Astrocyte (in vitro differentiated cells and primary cell): ENCODE measurements at regions not wholly inside any gene's neighbourhood (a gene's known extent, or its start where the extent isn't known, plus 50 kb on each side); places are given as distances from the start of the nearest gene placed in this dataset.
A peak's percentile ranks its signal among the peaks of the same experiment; 100 is the strongest.

Source experiments
- DNase-seq: peaks from one replicate; pipeline ENCODE4 v3.0.0-alpha.2; 2010; ENCODE audit warnings: low read depth
- FAIRE-seq: peaks from 2 replicates; lab custom pipeline; 2011; peaks lifted over from hg19 to GRCh38; lab: Jason Lieb, UNC
- H2AFZ ChIP-seq: 2 replicates; pipeline ENCODE4 v1.6.0; 2012; ENCODE audit warnings: low read depth, low read length, inconsistent platforms
- H3K27ac ChIP-seq: 2 replicates; pipeline ENCODE4 v1.5.1; 2011; ENCODE audit warnings: low read depth, low read length, inconsistent platforms
- H3K27me3 ChIP-seq: 2 replicates; pipeline ENCODE4 v1.6.0; 2011; ENCODE audit warnings: low read length, inconsistent platforms; ENCODE audit not compliant: insufficient read depth
- H3K36me3 ChIP-seq: 2 replicates; pipeline ENCODE4 v1.5.1; 2011; ENCODE audit warnings: low read length, inconsistent platforms; ENCODE audit not compliant: insufficient read depth
- H3K4me1 ChIP-seq: 2 replicates; pipeline ENCODE4 v1.5.1; 2011; ENCODE audit warnings: low read length, inconsistent platforms; ENCODE audit not compliant: insufficient read depth
- H3K4me2 ChIP-seq: 2 replicates; pipeline ENCODE4 v1.6.0; 2012; ENCODE audit warnings: low read length, inconsistent platforms
- H3K4me3 ChIP-seq: 2 replicates; pipeline ENCODE4 v1.5.1; 2011; ENCODE audit warnings: low read depth, mild to moderate bottlenecking, low read length, inconsistent platforms; ENCODE audit not compliant: insufficient read depth
- H3K79me2 ChIP-seq: 2 replicates; pipeline ENCODE4 v1.6.0; 2012; ENCODE audit warnings: mild to moderate bottlenecking, low read length, inconsistent platforms; ENCODE audit not compliant: insufficient read depth
- H3K9ac ChIP-seq: 2 replicates; pipeline ENCODE4 v1.6.0; 2012; ENCODE audit warnings: mild to moderate bottlenecking, low read length, inconsistent platforms
- H3K9me3 ChIP-seq: 2 replicates; pipeline ENCODE4 v1.5.1; 2012; ENCODE audit warnings: low read depth, mild to moderate bottlenecking, low read length, inconsistent platforms; ENCODE audit not compliant: insufficient read depth
- H4K20me1 ChIP-seq: 2 replicates; pipeline ENCODE4 v1.6.0; 2012; ENCODE audit warnings: low read length, inconsistent platforms; ENCODE audit not compliant: insufficient read depth
- H3K27ac Mint-ChIP-seq: one replicate; pipeline ENCODE4 v1.8.0; 2021; ENCODE audit warnings: mild to moderate bottlenecking, mixed read lengths; ENCODE audit not compliant: unreplicated experiment
- H3K27me3 Mint-ChIP-seq: one replicate; pipeline ENCODE4 v1.8.0; 2021; ENCODE audit warnings: low read depth, mixed read lengths; ENCODE audit not compliant: unreplicated experiment
- H3K36me3 Mint-ChIP-seq: one replicate; pipeline ENCODE4 v1.8.0; 2021; ENCODE audit warnings: low read depth, mixed read lengths; ENCODE audit not compliant: unreplicated experiment
- H3K4me1 Mint-ChIP-seq: one replicate; pipeline ENCODE4 v1.8.0; 2021; ENCODE audit warnings: low read depth, mixed read lengths; ENCODE audit not compliant: unreplicated experiment
- H3K4me3 Mint-ChIP-seq: one replicate; pipeline ENCODE4 v1.8.0; 2021; ENCODE audit warnings: mild to moderate bottlenecking, moderate library complexity, mixed read lengths; ENCODE audit not compliant: unreplicated experiment
- H3K9me3 Mint-ChIP-seq: one replicate; pipeline ENCODE4 v1.8.0; 2021; ENCODE audit warnings: mild to moderate bottlenecking, mixed read lengths; ENCODE audit not compliant: unreplicated experiment
- CTCF ChIP-seq: IDR thresholded peaks from 2 replicates; pipeline ENCODE4 v1.5.1; 2011; ENCODE audit warnings: low read depth, mild to moderate bottlenecking, inconsistent platforms, low read length, moderate library complexity; ENCODE audit not compliant: insufficient read depth
- EZH2 ChIP-seq: IDR thresholded peaks from 2 replicates; pipeline ENCODE4 v1.6.1; 2012; ENCODE audit warnings: mild to moderate bottlenecking, low read length, inconsistent platforms; ENCODE audit not compliant: insufficient read depth

GRCh38 chr16:80197741-80198201 is 343.0 kb upstream of the DYNLRB2 start:
- Histone ChIP-seq H3K4me2 (peak overlapping the region; percentile 83), H2AFZ (peak overlapping the region; percentile 60), H3K9me3 (no peaks in the 10 kb centered on the region), H3K27ac (peak overlapping the region; percentile 91), H3K36me3 (no peaks in the 10 kb centered on the region), H3K27me3 (no peaks in the 10 kb centered on the region), H3K9ac (peak overlapping the region; percentile 71), H3K4me1 (peaks cover 17% of the 10 kb centered on the region), H3K79me2 (no peaks in the 10 kb centered on the region), H4K20me1 (no peaks in the 10 kb centered on the region), H3K4me3 (no peak overlapping the region)
- H3K9me3 Mint-ChIP-seq: peaks cover 5% of the 10 kb centered on the region
- H3K27ac Mint-ChIP-seq: peak overlapping the region; percentile 98
- FAIRE-seq: peak; percentile 78
- no peaks in the 10 kb centered on the region for H3K27me3 Mint-ChIP-seq
- peaks cover 14% of the 10 kb centered on the region for H3K4me1 Mint-ChIP-seq
- H3K4me3 Mint-ChIP-seq: peak overlapping the region; percentile 2
- DNase-seq: peak; percentile 96
- TF ChIP-seq CTCF: no peak
- TF ChIP-seq EZH2: no peak
- H3K36me3 Mint-ChIP-seq: no peaks in the 10 kb centered on the region

- H2AFZ ChIP-seq: no peak overlapping the region
- no peaks in the 10 kb centered on the region for H3K79me2 ChIP-seq
- Mint-ChIP-seq H3K4me3 (no peak overlapping the region), H3K4me1 (no peaks in the 10 kb centered on the region), H3K9me3 (no peaks in the 10 kb centered on the region), H3K36me3 (no peaks in the 10 kb centered on the region), H3K27me3 (no peaks in the 10 kb centered on the region), H3K27ac (no peak overlapping the region)
- no peak overlapping the region for H3K27ac ChIP-seq
- DNase-seq: peak; percentile 44
- no peaks in the 10 kb centered on the region for H3K4me1 ChIP-seq
- H3K9me3 ChIP-seq: no peaks in the 10 kb centered on the region
- no peak for FAIRE-seq
- H3K36me3 ChIP-seq: no peaks in the 10 kb centered on the region
- no peaks in the 10 kb centered on the region for H4K20me1 ChIP-seq
- TF ChIP-seq CTCF: no peak
- TF ChIP-seq EZH2: no peak
- no peak overlapping the region for H3K4me2 ChIP-seq
- H3K4me3 ChIP-seq: no peak overlapping the region
- H3K27me3 ChIP-seq: no peaks in the 10 kb centered on the region
- H3K9ac ChIP-seq: no peak overlapping the region
These were observed 348.9 kb upstream of the DYNLRB2 start for GRCh38 chr16:80191928-80192327.

- TF ChIP-seq CTCF (no peak), EZH2 (no peak)
- no peaks in the 10 kb centered on the region for H3K9me3 ChIP-seq
- FAIRE-seq (no peak), DNase-seq (no peak)
- H4K20me1 ChIP-seq: no peaks in the 10 kb centered on the region
- no peaks in the 10 kb centered on the region for H3K27me3 ChIP-seq
- no peaks in the 10 kb centered on the region for H3K79me2 ChIP-seq
- H3K9ac ChIP-seq: no peak overlapping the region
- Mint-ChIP-seq H3K36me3 (no peaks in the 10 kb centered on the region), H3K9me3 (no peaks in the 10 kb centered on the region), H3K27ac (no peak overlapping the region), H3K27me3 (no peaks in the 10 kb centered on the region), H3K4me3 (no peak overlapping the region), H3K4me1 (no peaks in the 10 kb centered on the region)
- no peak overlapping the region for H3K4me3 ChIP-seq
- H3K4me2 ChIP-seq: no peak overlapping the region
- no peaks in the 10 kb centered on the region for H3K4me1 ChIP-seq
- H3K27ac ChIP-seq: no peak overlapping the region
- no peaks in the 10 kb centered on the region for H3K36me3 ChIP-seq
- no peak overlapping the region for H2AFZ ChIP-seq
These were observed 351.2 kb upstream of the DYNLRB2 start for GRCh38 chr16:80189476-80190175.
